B cell (primary cell): ENCODE measurements at regions not wholly inside any gene's neighbourhood (a gene's known extent, or its start where the extent isn't known, plus 50 kb on each side); places are given as distances from the start of the nearest gene placed in this dataset.

Source experiments
- CTCF ChIP-seq: fragments of 200-600 bp; IDR thresholded peaks from one replicate; pipeline ENCODE4 v1.8.0; 2022; ENCODE audit warnings: antibody characterized with exemption, mild to moderate bottlenecking
- EZH2 ChIP-seq: IDR thresholded peaks from 2 replicates; pipeline ENCODE4 v1.6.1; 2012; ENCODE audit warnings: borderline replicate concordance, low read depth, mild to moderate bottlenecking, moderate library complexity, low read length; ENCODE audit not compliant: insufficient read depth, poor library complexity, severe bottlenecking

GRCh38 chr10:130921911-130922440, 389.5 kb downstream of the TCERG1L start:
- TF ChIP-seq CTCF (no peak), EZH2 (no peak)
